GM12873 (cell line): ENCODE measurements at regions not wholly inside any gene's neighbourhood (a gene's known extent, or its start where the extent isn't known, plus 50 kb on each side); places are given as distances from the start of the nearest gene placed in this dataset.

Experiments used
- TF ChIP-seq, protein P1 (sequence below): IDR thresholded peaks from 2 replicates; pipeline ENCODE4 v1.5.1; 2012; ENCODE audit warnings: low read depth, mild to moderate bottlenecking, moderate library complexity, low read length, control low read depth; ENCODE audit not compliant: insufficient read depth; ENCODE audit errors: missing control alignments

GRCh38 chr3:153426803-153427202 lies 264.8 kb downstream of the RAP2B start:
- TF ChIP-seq, protein P1, sequence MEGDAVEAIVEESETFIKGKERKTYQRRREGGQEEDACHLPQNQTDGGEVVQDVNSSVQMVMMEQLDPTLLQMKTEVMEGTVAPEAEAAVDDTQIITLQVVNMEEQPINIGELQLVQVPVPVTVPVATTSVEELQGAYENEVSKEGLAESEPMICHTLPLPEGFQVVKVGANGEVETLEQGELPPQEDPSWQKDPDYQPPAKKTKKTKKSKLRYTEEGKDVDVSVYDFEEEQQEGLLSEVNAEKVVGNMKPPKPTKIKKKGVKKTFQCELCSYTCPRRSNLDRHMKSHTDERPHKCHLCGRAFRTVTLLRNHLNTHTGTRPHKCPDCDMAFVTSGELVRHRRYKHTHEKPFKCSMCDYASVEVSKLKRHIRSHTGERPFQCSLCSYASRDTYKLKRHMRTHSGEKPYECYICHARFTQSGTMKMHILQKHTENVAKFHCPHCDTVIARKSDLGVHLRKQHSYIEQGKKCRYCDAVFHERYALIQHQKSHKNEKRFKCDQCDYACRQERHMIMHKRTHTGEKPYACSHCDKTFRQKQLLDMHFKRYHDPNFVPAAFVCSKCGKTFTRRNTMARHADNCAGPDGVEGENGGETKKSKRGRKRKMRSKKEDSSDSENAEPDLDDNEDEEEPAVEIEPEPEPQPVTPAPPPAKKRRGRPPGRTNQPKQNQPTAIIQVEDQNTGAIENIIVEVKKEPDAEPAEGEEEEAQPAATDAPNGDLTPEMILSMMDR, result no peak

DNA sequence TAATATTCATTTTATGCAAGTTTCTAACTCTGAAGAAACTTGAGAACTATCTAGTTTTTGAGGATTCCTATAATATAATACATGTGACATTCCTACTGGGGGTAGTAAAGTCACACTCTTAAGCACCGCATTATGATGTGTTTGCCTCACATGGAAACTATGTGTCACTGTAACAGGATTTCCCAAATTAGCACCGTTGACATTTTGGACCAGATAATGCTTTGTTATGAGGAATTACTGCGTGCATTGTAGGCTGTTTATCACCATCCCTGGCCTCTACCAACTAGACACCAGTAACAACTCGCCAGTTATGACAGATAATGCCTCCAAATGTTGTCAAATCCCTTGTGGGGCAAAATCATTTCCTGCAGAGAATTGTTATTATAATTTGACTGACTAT lies 267.8 kb downstream of the RAP2B start:
- TF ChIP-seq, protein P1, result no peak

- TF ChIP-seq, protein P1, result no peak
Measured at GRCh38 chr3:153431076-153431475, 269.1 kb downstream of the RAP2B start.

GRCh38 chr3:153437666-153438065 lies 275.6 kb downstream of the RAP2B start:
- TF ChIP-seq, protein P1, result no peak

- TF ChIP-seq, protein P1, result no peak
Measured at GRCh38 chr3:153438271-153438670, 276.2 kb downstream of the RAP2B start.

DNA sequence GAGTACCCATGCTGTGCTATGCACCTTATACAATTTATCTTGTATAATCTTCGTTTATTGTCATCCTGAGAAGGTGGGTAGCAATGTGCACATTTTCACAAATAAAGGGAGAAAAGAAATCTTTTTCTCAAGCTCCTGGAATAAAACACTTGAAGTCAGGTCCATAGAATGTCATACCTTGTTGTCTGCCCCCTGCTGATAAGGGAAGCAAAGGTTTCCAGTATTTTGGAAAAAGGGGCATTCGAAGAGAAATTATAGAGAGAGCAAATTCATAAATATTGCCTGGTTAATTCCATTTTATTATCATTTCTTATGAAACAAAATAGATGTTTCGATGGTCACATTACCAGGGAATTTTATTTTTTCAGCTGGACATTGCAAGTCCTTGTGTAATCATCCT lies 277.8 kb downstream of the RAP2B start:
- TF ChIP-seq, protein P1, result no peak

GRCh38 chr3:153440311-153440710 lies 278.3 kb downstream of the RAP2B start:
- TF ChIP-seq, protein P1, result no peak
